SH-SY5Y (cell line): ENCODE measurements at regions not wholly inside any gene's neighbourhood (a gene's known extent, or its start where the extent isn't known, plus 50 kb on each side); places are given as distances from the start of the nearest gene placed in this dataset.

Experiments
- GATA2 ChIP-seq: IDR thresholded peaks from 2 replicates; pipeline ENCODE4 v1.6.1; 2011; ENCODE audit warnings: mild to moderate bottlenecking, low read depth, low read length
- GATA3 ChIP-seq: IDR thresholded peaks from 2 replicates; pipeline ENCODE4 v1.6.1; 2011; ENCODE audit warnings: low read depth, mild to moderate bottlenecking, low read length, moderate library complexity

DNA sequence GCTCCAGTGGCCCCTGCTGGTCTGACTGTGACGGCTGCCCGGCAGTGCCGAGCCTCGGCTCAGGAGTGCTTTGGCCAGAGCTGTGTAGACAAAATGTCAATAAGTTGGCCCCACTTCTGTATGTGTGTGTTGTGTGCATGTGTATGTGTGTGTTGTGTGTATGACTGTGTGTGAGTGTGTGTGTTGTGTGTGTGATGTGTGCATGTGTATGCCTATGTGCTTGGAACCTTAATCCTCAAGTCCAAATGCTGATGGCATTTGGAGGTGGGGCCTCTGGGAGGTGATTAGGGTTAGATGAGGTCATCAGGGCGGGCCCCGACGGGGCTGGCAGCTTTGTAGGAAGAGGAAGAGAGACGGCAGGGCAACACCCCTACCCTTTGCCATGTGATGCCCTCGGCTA, 269.0 kb downstream of the DCDC2C start:
- no peak for TF ChIP-seq GATA2
- no peak for TF ChIP-seq GATA3

DNA sequence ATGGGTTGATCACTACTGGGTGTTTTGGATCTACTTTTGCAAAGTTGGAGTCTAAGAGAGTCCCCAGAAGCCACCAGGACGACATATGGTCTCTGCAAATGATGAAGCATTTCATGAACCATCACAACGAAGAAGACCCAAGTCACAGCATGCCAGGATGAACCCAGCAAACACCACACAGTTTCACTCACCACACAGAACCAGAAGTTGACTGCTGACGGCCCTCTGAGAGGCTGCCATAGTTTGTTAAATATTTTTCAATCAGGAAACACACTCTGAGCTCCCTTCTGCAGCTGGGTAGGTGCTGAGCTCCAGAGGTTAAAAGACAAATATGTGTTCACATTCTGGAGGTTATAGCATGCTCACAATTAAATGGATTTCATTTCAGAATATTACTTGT, 271.4 kb downstream of the DCDC2C start:
- TF ChIP-seq GATA3 (no peak), GATA2 (no peak)

DNA sequence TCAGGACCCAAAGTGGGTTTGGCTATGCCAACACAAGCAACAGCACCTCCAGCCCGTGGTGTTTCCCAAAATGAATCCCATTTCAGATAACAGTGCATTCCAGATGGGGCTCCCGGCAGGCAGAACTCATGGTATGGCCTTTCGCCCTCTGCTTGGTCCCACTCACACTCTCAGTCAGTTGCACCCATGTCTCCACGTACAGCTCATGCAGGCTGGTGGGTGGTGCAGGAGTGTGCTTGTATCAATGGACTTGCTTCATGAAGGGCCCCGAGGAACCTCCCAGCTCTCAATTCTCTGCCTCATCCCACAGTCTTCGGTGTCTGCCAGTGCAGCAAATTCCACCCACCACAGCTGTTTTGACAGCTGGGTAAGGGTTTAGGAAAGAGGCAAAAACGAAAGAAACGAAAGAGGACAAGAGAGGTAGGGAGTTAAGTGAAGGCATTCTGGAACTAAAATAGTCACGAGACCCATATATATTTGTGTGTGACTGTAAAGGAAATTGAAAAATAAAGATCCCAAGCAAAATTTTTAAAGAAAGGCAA, 278.1 kb downstream of the DCDC2C start:
- TF ChIP-seq GATA3 (no peak), GATA2 (no peak)

DNA sequence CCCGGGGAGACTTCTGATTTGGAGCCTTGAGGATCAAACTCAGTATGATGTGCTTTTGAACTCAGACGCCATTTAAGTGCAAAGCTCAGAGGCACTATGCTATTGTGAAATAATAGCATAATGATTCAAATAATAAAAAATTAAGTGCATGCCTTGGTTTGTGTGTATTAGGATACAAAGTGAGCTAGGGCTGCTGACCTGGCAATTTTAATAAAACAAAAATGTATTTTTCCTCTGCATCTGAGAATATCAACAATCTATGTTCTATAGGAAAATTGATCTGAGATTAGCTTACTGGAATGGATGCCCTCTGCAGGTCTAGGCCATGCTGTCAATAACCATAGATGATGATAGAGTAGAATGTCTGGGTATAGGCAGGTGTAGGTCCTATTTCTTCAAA, 278.8 kb downstream of the DCDC2C start:
- TF ChIP-seq GATA3 = no peak
- no peak for TF ChIP-seq GATA2

DNA sequence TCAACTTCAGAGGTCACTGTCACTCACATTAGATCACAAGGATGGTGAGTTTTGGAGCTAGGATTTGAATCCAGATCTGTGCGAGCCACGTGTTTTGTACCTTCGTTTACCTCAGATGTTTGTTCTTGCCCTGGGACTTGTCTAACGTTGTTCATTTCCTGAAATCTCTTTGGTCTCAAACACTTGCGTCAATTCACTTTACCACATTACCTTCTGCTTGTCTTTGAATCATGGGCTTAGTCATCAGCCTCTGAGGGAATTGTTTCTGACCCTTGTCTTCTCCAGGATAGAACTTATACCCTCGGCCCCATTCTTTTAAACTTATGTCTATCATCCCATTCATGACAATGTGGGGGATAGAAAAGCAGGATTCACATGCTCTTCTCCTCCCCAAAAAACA, 282.7 kb downstream of the DCDC2C start:
- TF ChIP-seq GATA3 = no peak
- no peak for TF ChIP-seq GATA2

DNA sequence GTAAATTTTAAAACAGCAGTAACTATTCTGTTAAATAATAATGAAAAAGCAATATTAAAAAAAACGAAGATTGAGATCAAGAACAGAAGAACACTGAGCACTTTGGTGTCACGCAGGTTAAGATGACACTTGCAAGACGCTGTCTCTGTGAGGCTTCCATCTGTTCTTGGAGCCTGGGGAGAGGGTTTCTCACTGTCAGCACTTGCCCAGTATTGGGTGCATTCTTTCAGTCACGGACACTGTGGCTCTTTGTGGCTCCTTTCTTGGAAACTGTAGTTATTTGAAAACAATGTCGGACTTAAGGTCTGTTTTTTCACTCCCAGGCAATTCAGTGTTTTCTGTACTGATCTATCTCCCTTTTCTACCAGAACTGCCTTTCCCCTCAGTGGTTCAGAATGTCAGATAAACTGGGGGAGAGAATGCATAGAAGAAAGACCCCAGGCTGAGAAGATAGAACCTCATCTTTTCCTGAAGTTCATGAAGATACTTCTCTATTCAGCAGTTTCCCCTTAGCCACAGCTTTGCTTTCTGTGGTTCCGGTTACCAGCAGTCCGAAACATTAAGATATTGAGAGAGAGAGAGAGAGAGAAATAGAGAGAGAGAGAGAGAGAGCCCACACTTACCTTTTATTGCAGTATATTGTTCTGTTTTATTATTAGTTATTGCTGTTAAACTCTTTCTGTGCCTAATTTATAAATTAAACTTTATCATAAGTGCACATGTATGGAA, 283.3 kb downstream of the DCDC2C start:
- no peak for TF ChIP-seq GATA2
- TF ChIP-seq GATA3 = no peak

DNA sequence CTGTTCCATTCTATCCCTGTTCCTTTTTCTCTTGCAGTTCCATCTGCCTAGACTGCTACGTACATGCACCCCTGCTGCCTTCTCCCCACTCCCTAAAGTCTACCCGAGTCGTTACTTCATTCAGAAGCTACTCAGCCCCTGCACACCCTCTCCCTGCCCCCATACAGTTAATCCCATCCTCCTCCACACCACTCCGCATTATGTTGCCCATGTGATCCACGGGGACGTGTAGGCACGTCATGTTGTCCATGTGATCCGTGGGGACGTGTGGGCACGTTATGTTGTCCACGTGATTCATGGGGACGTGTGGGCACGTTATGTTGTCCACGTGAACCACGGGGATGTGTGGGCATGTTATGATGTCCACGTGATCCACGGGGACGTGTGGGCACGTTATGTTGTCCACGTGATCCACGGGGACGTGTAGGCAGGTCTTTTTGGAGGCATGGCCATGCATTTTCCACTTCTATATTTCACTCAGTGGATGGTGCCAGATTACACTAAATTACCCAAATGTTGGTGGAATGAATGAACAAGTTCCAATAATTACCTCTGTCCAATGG, 299.5 kb downstream of the DCDC2C start:
- TF ChIP-seq GATA2 = no peak
- TF ChIP-seq GATA3 = no peak

DNA sequence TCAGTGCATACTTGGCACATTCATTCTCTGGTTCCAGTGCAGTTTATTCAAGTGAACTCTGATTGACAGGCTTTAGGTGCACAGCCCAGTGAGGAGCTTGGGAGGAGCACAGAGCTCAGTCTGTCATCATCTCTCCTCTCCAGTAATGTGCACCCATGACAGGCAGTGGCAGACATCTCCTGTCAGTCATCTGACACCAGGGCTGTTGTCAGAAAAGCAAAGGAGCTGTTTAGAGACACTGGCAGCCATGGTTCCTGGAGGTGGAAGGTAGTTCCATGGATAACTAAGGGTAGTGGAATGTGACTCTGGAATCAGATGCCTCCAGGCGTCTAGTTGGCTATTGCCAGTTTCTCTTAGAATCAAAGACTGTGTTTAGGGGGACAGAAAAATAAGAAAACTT, 308.8 kb downstream of the DCDC2C start:
- no peak for TF ChIP-seq GATA2
- no peak for TF ChIP-seq GATA3

DNA sequence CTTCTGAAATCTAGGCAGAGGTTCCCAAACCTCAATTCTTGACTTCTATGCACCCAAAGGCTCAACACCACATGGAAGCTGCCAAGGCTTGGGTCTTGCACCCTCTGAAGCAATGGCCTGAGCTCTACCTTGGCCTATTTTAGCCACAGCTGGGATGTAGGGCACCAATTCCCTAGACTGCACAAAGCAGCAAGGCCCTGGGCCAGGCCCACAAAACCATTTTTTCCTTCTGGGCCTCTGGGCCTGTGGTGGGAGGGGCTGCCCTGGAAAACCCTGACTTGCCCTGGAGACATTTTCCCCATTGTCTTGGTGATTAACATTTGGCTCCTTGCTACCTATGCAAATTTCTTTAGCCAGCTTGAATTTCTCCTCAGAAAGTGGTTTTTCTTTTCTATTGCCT, 315.2 kb downstream of the DCDC2C start:
- no peak for TF ChIP-seq GATA3
- TF ChIP-seq GATA2 = no peak

DNA sequence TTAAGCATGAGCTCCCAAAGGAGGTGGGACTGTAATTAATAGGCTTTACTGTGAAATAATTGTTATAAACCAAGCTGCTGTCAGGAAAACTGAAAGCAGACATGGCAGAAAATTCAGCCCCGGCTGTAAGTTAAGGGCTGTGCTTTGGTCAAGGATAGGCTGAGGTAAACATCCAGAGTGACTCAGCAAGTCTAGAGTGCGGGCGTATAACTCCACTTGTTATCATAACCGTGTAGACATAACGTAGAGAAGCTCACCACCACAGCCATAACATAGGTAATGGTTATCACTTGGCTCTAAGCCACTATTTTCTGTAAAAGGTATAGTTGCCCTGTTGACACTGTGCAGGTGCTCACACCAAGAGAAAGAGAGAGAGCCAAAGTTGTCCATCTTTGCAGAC, 316.8 kb downstream of the DCDC2C start:
- TF ChIP-seq GATA2 (no peak), GATA3 (no peak)

DNA sequence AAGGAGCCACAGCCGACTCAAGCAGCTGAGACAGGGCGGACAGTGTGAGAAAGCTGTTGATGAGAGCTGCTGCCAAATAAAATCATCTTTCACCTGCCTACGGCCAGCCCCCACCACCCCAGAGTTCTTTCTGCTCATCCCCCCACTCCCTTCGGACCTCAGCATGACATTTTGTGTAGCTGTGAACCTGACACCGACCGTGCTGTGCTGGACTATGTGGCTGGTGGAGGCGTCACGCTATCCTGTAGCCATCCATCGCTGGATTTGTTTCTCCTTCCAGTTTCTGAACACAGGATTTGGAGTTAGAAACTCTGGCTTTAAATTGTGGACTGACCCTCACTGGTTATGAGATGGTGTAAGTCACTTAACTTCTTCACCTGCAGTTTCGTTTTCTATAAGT, 317.3 kb downstream of the DCDC2C start:
- TF ChIP-seq GATA3 (no peak), GATA2 (no peak)

DNA sequence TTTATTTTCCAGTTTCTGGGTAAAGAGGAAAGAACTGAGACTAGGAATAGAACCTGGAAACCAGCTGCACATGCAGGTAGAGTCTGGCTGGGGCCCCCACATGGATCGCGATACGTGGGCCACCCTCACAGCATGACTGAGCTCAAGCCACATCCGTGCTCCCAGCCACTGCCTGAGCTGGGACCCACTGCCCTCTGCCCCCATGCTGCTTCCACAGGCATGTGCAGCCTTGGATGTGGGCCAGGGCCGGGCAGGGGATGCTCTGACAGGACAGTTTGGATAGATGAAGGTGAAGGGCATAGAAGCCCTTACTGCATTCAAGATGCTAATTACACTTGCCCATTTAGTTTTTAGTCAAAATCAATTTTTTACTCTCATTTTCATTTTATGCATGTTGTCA, 321.2 kb downstream of the DCDC2C start:
- TF ChIP-seq GATA2 (no peak), GATA3 (no peak)

DNA sequence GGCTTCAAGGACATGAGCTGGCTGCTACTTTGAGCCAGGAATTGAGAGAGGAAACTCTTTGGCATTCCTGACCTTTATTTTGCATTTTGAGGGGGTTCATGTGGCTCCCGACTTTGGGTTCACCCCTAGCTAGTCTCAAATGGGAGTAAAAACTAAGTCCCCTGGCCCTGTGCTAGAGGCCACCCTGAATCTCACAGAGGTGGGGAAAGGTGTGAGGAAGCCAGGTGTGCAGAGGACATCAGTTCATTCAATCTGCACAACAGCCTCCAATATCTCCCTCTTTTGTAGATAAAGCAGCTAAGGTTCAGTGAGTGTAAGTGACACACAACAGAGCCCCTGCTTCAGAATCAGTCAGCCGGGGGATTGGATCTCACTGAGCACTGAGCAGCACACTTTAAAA, 325.7 kb downstream of the DCDC2C start:
- TF ChIP-seq GATA2 (no peak), GATA3 (no peak)

DNA sequence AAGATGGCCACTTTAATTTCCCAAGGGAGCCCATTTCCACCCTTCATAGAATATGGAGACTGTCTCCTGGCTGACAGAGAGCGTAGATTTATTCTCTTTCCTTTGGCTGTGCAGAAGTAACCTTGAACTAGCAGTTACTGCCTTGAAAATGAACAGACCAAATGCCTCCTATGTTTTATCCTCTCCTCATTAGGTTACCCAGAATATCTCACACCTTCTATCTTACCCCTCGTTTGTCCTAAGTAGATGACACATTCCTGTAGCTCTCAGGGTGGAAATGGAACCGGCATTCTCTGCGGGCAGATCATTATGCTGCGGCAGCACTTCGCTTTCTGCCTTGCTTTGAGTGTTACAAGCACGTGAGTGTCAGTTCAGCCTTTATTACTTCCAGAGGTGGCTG, 336.5 kb downstream of the DCDC2C start:
- TF ChIP-seq GATA3 = no peak
- no peak for TF ChIP-seq GATA2
